HepG2 (cell line): ENCODE measurements at regions not wholly inside any gene's neighbourhood (a gene's known extent, or its start where the extent isn't known, plus 50 kb on each side); places are given as distances from the start of the nearest gene placed in this dataset.

Experiments used
- ATAC-seq: fragments of 200-7000 bp; cut with Tn5 transposase; 3 replicates; pipeline ENCODE4 v1.9.1; 2020; ENCODE audit warnings: mild to moderate bottlenecking, moderate library complexity
- BruUV-seq: library from RNA; stranded (reverse); fragments of 400-500 nt; replicated peaks from 2 replicates; lab custom pipeline; 2021; lab: Mats Ljungman, UMichigan
- CTCF ChIA-PET: fragments of 300-600 bp; formaldehyde crosslinking; extraction: SDS; loops from one replicate; lab custom pipeline; 2021; ENCODE audit warnings: low total read pairs, inconsistent platforms, low intra/inter-chr PET ratio; lab: Yijun Ruan, JAX
- POLR2A ChIA-PET: fragments of 350-600 bp; sonication (Branson Sonifier 250); formaldehyde crosslinking; loops from one replicate; lab custom pipeline; 2020; ENCODE audit warnings: antibody characterized with exemption, inconsistent platforms; lab: Yijun Ruan, JAX
- DNase-seq: peaks from one replicate; pipeline ENCODE4 v3.0.0-alpha.2; 2015; ENCODE audit warnings: low spot score
- FAIRE-seq: peaks from 3 replicates; lab custom pipeline; 2011; peaks lifted over from hg19 to GRCh38; lab: Jason Lieb, UNC
- H2AFZ ChIP-seq: one replicate; pipeline ENCODE4 v1.6.1; 2011; ENCODE audit warnings: low read length, inconsistent platforms
- H3K27ac ChIP-seq: fragments of 300-600 bp; 3 replicates; pipeline ENCODE4 v1.8.0; 2011; ENCODE audit warnings: mixed run types, mild to moderate bottlenecking, mixed read lengths, low read length, inconsistent platforms; ENCODE audit not compliant: insufficient read depth; ENCODE audit errors: extremely low read length
- H3K27me3 ChIP-seq, 2 experiments: fragments of 200-600 bp in 1 of 2; 2 replicates in 1 of 2; 3 replicates in 1 of 2; pipeline versions ENCODE4 v1.6.0 to v1.8.0; 2011; ENCODE audit warnings: low read length in 2 of 2, mild to moderate bottlenecking in 2 of 2, moderate library complexity in 2 of 2, inconsistent platforms in 1 of 2; ENCODE audit not compliant: insufficient read depth in 2 of 2, control insufficient read depth in 1 of 2
- H3K36me3 ChIP-seq, 2 experiments: fragments of 200-600 bp in 1 of 2; replicated peaks in 1 of 2; 2 replicates in 1 of 2; 3 replicates in 1 of 2; pipeline versions ENCODE4 v1.5.1 to v1.8.0; 2011; ENCODE audit warnings: low read length in 2 of 2, inconsistent platforms in 1 of 2; ENCODE audit not compliant: insufficient read depth in 2 of 2, control insufficient read depth in 1 of 2
- H3K4me1 ChIP-seq: 2 replicates; pipeline ENCODE4 v1.5.1; 2012; ENCODE audit warnings: low read length, inconsistent platforms; ENCODE audit not compliant: insufficient read depth
- H3K4me2 ChIP-seq: 2 replicates; pipeline ENCODE4 v1.6.0; 2011; ENCODE audit warnings: low read depth, low read length, inconsistent platforms
- H3K4me3 ChIP-seq, 3 experiments: fragments of 200-600 bp in 1 of 3; sonication (generic), shearing (Covaris generic) in 1 of 3; replicated peaks in 1 of 3; 2 replicates each; pipeline ENCODE4 v1.5.1; 2011 to 2016; ENCODE audit warnings: low read length in 3 of 3, inconsistent platforms in 2 of 3, low read depth in 2 of 3, mild to moderate bottlenecking in 2 of 3, control low read depth in 1 of 3, mixed read lengths in 1 of 3; ENCODE audit not compliant: insufficient read depth in 1 of 3
- H3K79me2 ChIP-seq: one replicate; pipeline ENCODE4 v1.6.1; 2011; ENCODE audit warnings: low read length, inconsistent platforms; ENCODE audit not compliant: insufficient read depth
- H3K9ac ChIP-seq: 2 replicates; pipeline ENCODE4 v1.6.0; 2011; ENCODE audit warnings: mild to moderate bottlenecking, low read depth, low read length, inconsistent platforms; ENCODE audit not compliant: insufficient read depth
- H3K9me3 ChIP-seq: 2 replicates; pipeline ENCODE4 v1.5.1; 2012; ENCODE audit warnings: mild to moderate bottlenecking, low read length
- H4K20me1 ChIP-seq: 2 replicates; pipeline ENCODE4 v1.6.0; 2011; ENCODE audit warnings: inconsistent platforms, mild to moderate bottlenecking, low read length, moderate library complexity; ENCODE audit not compliant: insufficient read depth
- ATF7-NPFF ChIP-seq: sonication (generic); formaldehyde crosslinking; IDR thresholded peaks from 2 replicates; pipeline ENCODE4 v1.8.1; 2023; ENCODE audit warnings: mild to moderate bottlenecking, low read depth, missing genetic modification reagents, moderate library complexity
- FOSL2 ChIP-seq: sonication (generic); formaldehyde crosslinking; IDR thresholded peaks from 2 replicates; pipeline ENCODE4 v1.4.0; 2020; ENCODE audit warnings: missing genetic modification reagents
- HES4 ChIP-seq: sonication (generic); formaldehyde crosslinking; IDR thresholded peaks from 2 replicates; pipeline ENCODE4 v1.9.0; 2021; ENCODE audit warnings: mild to moderate bottlenecking, missing genetic modification reagents, borderline replicate concordance
- HNRNPLL ChIP-seq: fragments of 200-400 bp; formaldehyde crosslinking; IDR thresholded peaks from 2 replicates; pipeline ENCODE4 v1.6.1; 2017; ENCODE audit warnings: mild to moderate bottlenecking, low read depth, low read length; ENCODE audit not compliant: poor library complexity, severe bottlenecking
- POLR2AphosphoS5 ChIP-seq: IDR thresholded peaks from 2 replicates; pipeline ENCODE4 v1.6.1; 2012; ENCODE audit warnings: low read depth, low read length
- RCOR2 ChIP-seq: IDR thresholded peaks from 2 replicates; pipeline ENCODE4 v1.6.1; 2016; ENCODE audit warnings: missing biosample characterization, missing genetic modification reagents
- ZNF138 ChIP-seq: sonication (generic); formaldehyde crosslinking; IDR thresholded peaks from 2 replicates; pipeline ENCODE4 v1.5.0; 2020; ENCODE audit warnings: mild to moderate bottlenecking, low read depth, missing genetic modification reagents
- ZNF234 ChIP-seq: sonication (generic); formaldehyde crosslinking; conservative IDR thresholded peaks from 2 replicates; pipeline ENCODE4 v1.5.1; 2020; ENCODE audit warnings: mild to moderate bottlenecking, missing genetic modification reagents
- ZNF615 ChIP-seq: sonication (generic); formaldehyde crosslinking; IDR thresholded peaks from 2 replicates; pipeline ENCODE4 v1.5.0; 2020; ENCODE audit warnings: mild to moderate bottlenecking, missing genetic modification reagents, borderline replicate concordance
- ZNF672 ChIP-seq: sonication (generic); formaldehyde crosslinking; IDR thresholded peaks from 2 replicates; pipeline ENCODE4 v1.8.1; 2022; ENCODE audit warnings: missing genetic modification reagents
- ZNF773 ChIP-seq: sonication (generic); formaldehyde crosslinking; IDR thresholded peaks from 2 replicates; pipeline ENCODE4 v1.4.0; 2020; ENCODE audit warnings: missing genetic modification reagents, borderline replicate concordance
- ZNF850 ChIP-seq: sonication (generic); formaldehyde crosslinking; conservative IDR thresholded peaks from 2 replicates; pipeline ENCODE4 v1.9.0; 2021; ENCODE audit warnings: mild to moderate bottlenecking, missing genetic modification reagents
- WGBS: methylation state at CpG from one replicate; pipeline ENCODE4 v1.1.6; 2017; ENCODE audit warnings: low lambda C conversion rate; 5-methylcytosine and 5-hydroxymethylcytosine counted together
- in situ Hi-C: cut with HindIII; loops from 2 replicates; pipeline ENCODE4 v1.10.0; 2017; ENCODE audit warnings: low pct_unique_long_range_greater_than_20kb; ENCODE audit not compliant: extremely low pct_ligation_motif_present
- intact Hi-C: fragments of 100-400 bp; cut with micrococcal nuclease; formaldehyde crosslinking; loops from one replicate; pipeline ENCODE4 v1.10.0; 2022; ENCODE audit not compliant: unreplicated experiment
- TF ChIP-seq, protein P1 (sequence below): sonication (generic); formaldehyde crosslinking; IDR thresholded peaks from 2 replicates; pipeline ENCODE4 v1.4.0; 2020; ENCODE audit warnings: mild to moderate bottlenecking, low read depth, missing genetic modification reagents
- TF ChIP-seq, protein P2 (sequence below): sonication (generic); formaldehyde crosslinking; IDR thresholded peaks from 2 replicates; pipeline ENCODE4 v1.4.0; 2020; ENCODE audit warnings: mild to moderate bottlenecking, missing genetic modification reagents
- TF ChIP-seq, protein P3 (sequence below): IDR thresholded peaks from 2 replicates; pipeline ENCODE4 v1.6.1; 2012; ENCODE audit warnings: inconsistent platforms

DNA sequence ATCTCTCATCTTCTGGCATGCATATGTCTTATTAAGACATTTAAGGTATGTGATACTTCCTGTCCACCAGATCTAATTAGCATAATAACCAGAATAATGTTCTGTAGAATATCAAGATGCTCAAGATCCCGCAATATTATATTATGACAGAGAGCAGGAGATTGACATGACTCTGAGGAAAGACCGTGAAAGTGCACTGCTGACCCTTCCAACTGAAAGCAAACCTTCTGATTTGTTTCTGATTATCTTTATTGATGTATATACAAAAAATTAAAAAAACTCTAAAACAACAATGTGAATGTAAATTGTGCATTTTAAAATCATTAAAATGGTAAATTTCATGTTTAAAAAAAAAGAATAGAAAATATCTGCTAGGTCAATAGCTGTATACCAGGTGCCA, 184.4 kb upstream of the TMEM45B start:
- intact Hi-C loops, result no loop called here
- FAIRE-seq (no peak), ATAC-seq (no peak), DNase-seq (no peak)
- Histone ChIP-seq H3K36me3 (no peaks in the 10 kb centered on the region), H3K4me1 (no peaks in the 10 kb centered on the region), H3K9ac (no peak overlapping the region), H3K79me2 (no peaks in the 10 kb centered on the region), H4K20me1 (no peaks in the 10 kb centered on the region), H3K9me3 (no peaks in the 10 kb centered on the region), H3K4me3 (no peak overlapping the region), H3K4me2 (no peak overlapping the region), H3K27ac (no peak overlapping the region), H3K27me3 (no peaks in the 10 kb centered on the region), H2AFZ (no peak overlapping the region)
- TF ChIP-seq ZNF773 (CRISPR knock-in tag) (no peak), RCOR2 (CRISPR knock-in tag) (no peak)
- TF ChIP-seq, protein P1, sequence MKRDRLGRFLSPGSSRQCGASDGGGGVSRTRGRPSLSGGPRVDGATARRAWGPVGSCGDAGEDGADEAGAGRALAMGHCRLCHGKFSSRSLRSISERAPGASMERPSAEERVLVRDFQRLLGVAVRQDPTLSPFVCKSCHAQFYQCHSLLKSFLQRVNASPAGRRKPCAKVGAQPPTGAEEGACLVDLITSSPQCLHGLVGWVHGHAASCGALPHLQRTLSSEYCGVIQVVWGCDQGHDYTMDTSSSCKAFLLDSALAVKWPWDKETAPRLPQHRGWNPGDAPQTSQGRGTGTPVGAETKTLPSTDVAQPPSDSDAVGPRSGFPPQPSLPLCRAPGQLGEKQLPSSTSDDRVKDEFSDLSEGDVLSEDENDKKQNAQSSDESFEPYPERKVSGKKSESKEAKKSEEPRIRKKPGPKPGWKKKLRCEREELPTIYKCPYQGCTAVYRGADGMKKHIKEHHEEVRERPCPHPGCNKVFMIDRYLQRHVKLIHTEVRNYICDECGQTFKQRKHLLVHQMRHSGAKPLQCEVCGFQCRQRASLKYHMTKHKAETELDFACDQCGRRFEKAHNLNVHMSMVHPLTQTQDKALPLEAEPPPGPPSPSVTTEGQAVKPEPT (CRISPR knock-in tag), result no peak
- ChIA-PET CTCF (no interaction called here), POLR2A (no interaction called here)
- WGBS, result 7% methylated on average over 2 of the region's 2 CpGs
- BruUV-seq, result no TSS peak
- in situ Hi-C loops, result no loop called here

DNA sequence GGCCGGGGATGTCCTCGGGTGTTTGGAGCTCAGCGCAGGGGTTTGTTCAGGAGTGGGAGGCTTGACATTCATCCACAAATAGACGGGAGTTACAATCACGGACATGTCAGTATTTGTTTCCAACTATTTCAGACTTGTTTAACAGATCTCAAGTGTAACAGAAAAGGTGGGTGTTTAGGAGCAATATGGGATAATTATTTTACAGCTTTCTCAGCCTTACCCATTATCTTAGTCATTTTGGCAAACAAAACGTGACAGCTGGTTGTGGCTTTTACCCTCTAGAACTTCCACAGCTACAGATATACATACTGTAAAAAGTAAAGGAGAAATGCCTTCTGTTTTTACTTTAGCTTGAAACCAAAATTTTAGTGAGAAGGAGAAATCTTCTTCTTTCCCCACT, 178.7 kb upstream of the TMEM45B start:
- no peak overlapping the region for H3K4me2 ChIP-seq
- H3K9ac ChIP-seq, result no peak overlapping the region
- ChIA-PET CTCF (no interaction called here), POLR2A (no interaction called here)
- no peaks in the 10 kb centered on the region for H4K20me1 ChIP-seq
- ATAC-seq (no peak), DNase-seq (no peak), FAIRE-seq (no peak)
- no peaks in the 10 kb centered on the region for H3K79me2 ChIP-seq
- H3K27ac ChIP-seq, result no peak overlapping the region
- H3K4me3 ChIP-seq, result no peak overlapping the region
- in situ Hi-C loops (no loop called here), intact Hi-C loops (loop anchor here (5.0 kb wide), 1 partner anchor 680 kb away; no protein-coding TSS in a partner anchor)
- H3K4me1 ChIP-seq, result no peaks in the 10 kb centered on the region
- no TSS peak for BruUV-seq
- peaks cover 0 to 5% of the 10 kb centered on the region in 2 experiments; a peak in 1 of 5 replicates for H3K27me3 ChIP-seq
- H3K36me3 ChIP-seq, result no peaks in the 10 kb centered on the region
- 21% methylated on average over 6 of the region's 6 CpGs for WGBS
- no peaks in the 10 kb centered on the region for H3K9me3 ChIP-seq
- H2AFZ ChIP-seq, result no peak overlapping the region
- no peak for TF ChIP-seq ZNF672 (CRISPR knock-in tag)
- TF ChIP-seq, protein P2, sequence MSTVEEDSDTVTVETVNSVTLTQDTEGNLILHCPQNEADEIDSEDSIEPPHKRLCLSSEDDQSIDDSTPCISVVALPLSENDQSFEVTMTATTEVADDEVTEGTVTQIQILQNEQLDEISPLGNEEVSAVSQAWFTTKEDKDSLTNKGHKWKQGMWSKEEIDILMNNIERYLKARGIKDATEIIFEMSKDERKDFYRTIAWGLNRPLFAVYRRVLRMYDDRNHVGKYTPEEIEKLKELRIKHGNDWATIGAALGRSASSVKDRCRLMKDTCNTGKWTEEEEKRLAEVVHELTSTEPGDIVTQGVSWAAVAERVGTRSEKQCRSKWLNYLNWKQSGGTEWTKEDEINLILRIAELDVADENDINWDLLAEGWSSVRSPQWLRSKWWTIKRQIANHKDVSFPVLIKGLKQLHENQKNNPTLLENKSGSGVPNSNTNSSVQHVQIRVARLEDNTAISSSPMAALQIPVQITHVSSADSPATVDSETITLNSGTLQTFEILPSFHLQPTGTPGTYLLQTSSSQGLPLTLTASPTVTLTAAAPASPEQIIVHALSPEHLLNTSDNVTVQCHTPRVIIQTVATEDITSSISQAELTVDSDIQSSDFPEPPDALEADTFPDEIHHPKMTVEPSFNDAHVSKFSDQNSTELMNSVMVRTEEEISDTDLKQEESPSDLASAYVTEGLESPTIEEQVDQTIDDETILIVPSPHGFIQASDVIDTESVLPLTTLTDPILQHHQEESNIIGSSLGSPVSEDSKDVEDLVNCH, result no peak
- no peak for TF ChIP-seq ZNF850 (CRISPR knock-in tag)
- TF ChIP-seq ZNF234, result no peak
- TF ChIP-seq FOSL2 (CRISPR knock-in tag), result no peak
- no peak for TF ChIP-seq ZNF615 (CRISPR knock-in tag)
- TF ChIP-seq, protein P3, sequence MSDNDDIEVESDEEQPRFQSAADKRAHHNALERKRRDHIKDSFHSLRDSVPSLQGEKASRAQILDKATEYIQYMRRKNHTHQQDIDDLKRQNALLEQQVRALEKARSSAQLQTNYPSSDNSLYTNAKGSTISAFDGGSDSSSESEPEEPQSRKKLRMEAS, result no peak
- TF ChIP-seq HES4 (CRISPR knock-in tag), result no peak
- TF ChIP-seq POLR2AphosphoS5, result no peak
- no peak for TF ChIP-seq HNRNPLL
- TF ChIP-seq ZNF138 (CRISPR knock-in tag), result no peak
- no peak for TF ChIP-seq ATF7-NPFF (CRISPR knock-in tag)
